Immature natural killer cell (primary cell): ENCODE measurements at regions not wholly inside any gene's neighbourhood (a gene's known extent, or its start where the extent isn't known, plus 50 kb on each side); places are given as distances from the start of the nearest gene placed in this dataset.

Source experiments
- DNase-seq, 3 donors: peaks; one replicate each; pipeline ENCODE4 v3.0.0; 2022; ENCODE audit warnings: mixed read lengths in 1 of 3
- H3K27ac Mint-ChIP-seq, 6 donors: one replicate each; pipeline ENCODE4 v1.8.0; 2020; ENCODE audit warnings: mixed read lengths in 6 of 6, mild to moderate bottlenecking in 5 of 6, inconsistent platforms in 4 of 6, moderate library complexity in 3 of 6
- H3K27me3 Mint-ChIP-seq, 3 donors: one replicate each; pipeline ENCODE4 v1.8.0; 2020 to 2021; ENCODE audit warnings: low read depth in 3 of 3, mild to moderate bottlenecking in 3 of 3, mixed read lengths in 3 of 3, moderate library complexity in 3 of 3, inconsistent platforms in 1 of 3
- H3K36me3 Mint-ChIP-seq, 3 donors: one replicate each; pipeline ENCODE4 v1.8.0; 2020; ENCODE audit warnings: mixed read lengths in 3 of 3, inconsistent platforms in 2 of 3, mild to moderate bottlenecking in 2 of 3
- H3K4me1 Mint-ChIP-seq, 2 donors: one replicate each; pipeline ENCODE4 v1.8.0; 2020; ENCODE audit warnings: inconsistent platforms in 2 of 2, mild to moderate bottlenecking in 2 of 2, mixed read lengths in 2 of 2, moderate library complexity in 1 of 2
- H3K4me3 Mint-ChIP-seq, 5 donors: one replicate each; pipeline ENCODE4 v1.8.0; 2020; ENCODE audit warnings: mild to moderate bottlenecking in 5 of 5, mixed read lengths in 5 of 5, inconsistent platforms in 3 of 5, moderate library complexity in 3 of 5
- H3K9me3 Mint-ChIP-seq, 6 donors: one replicate each; pipeline ENCODE4 v1.8.0; 2020; ENCODE audit warnings: mild to moderate bottlenecking in 6 of 6, mixed read lengths in 6 of 6, inconsistent platforms in 4 of 6, moderate library complexity in 3 of 6

GRCh38 chr5:158644301-158644700 is 455.4 kb downstream of the EBF1 start:
- Mint-ChIP-seq H3K9me3 (peaks cover 0 to 4% (median 0%) of the 10 kb centered on the region in 6 donors), H3K4me1 (no peaks in the 10 kb centered on the region), H3K36me3 (no peaks in the 10 kb centered on the region), H3K27me3 (peaks cover 0 to 4% (median 0%) of the 10 kb centered on the region in 3 donors), H3K27ac (no peak overlapping the region), H3K4me3 (no peak overlapping the region)
- no peak for DNase-seq

- no peak for DNase-seq
- H3K9me3 Mint-ChIP-seq, result peaks cover 0 to 4% (median 0%) of the 10 kb centered on the region in 6 donors
- H3K4me1 Mint-ChIP-seq, result no peaks in the 10 kb centered on the region
- H3K36me3 Mint-ChIP-seq, result no peaks in the 10 kb centered on the region
- H3K27me3 Mint-ChIP-seq, result peaks cover 0 to 4% (median 0%) of the 10 kb centered on the region in 3 donors
- H3K4me3 Mint-ChIP-seq, result no peak overlapping the region
- H3K27ac Mint-ChIP-seq, result no peak overlapping the region
These were observed 455.9 kb downstream of the EBF1 start for GRCh38 chr5:158643840-158644239.

GRCh38 chr5:158642879-158643278 is 456.8 kb downstream of the EBF1 start:
- peaks cover 0 to 3% (median 0%) of the 10 kb centered on the region in 6 donors for H3K9me3 Mint-ChIP-seq
- H3K36me3 Mint-ChIP-seq, result no peaks in the 10 kb centered on the region
- no peak overlapping the region for H3K27ac Mint-ChIP-seq
- peaks cover 0 to 4% (median 0%) of the 10 kb centered on the region in 3 donors for H3K27me3 Mint-ChIP-seq
- H3K4me1 Mint-ChIP-seq, result no peaks in the 10 kb centered on the region
- H3K4me3 Mint-ChIP-seq, result no peak overlapping the region
- no peak for DNase-seq

GRCh38 chr5:158641016-158641415 is 458.7 kb downstream of the EBF1 start:
- Mint-ChIP-seq H3K36me3 (no peaks in the 10 kb centered on the region), H3K27me3 (peaks cover 0 to 4% (median 0%) of the 10 kb centered on the region in 3 donors), H3K27ac (no peak overlapping the region), H3K4me3 (no peak overlapping the region), H3K4me1 (no peaks in the 10 kb centered on the region), H3K9me3 (peaks cover 0 to 1% (median 0%) of the 10 kb centered on the region in 6 donors)
- DNase-seq, result no peak

- H3K9me3 Mint-ChIP-seq, result peaks cover 0 to 1% (median 0%) of the 10 kb centered on the region in 6 donors
- no peak for DNase-seq
- H3K27ac Mint-ChIP-seq, result no peak overlapping the region
- H3K4me1 Mint-ChIP-seq, result no peaks in the 10 kb centered on the region
- no peaks in the 10 kb centered on the region for H3K36me3 Mint-ChIP-seq
- H3K27me3 Mint-ChIP-seq, result peaks cover 0 to 4% (median 0%) of the 10 kb centered on the region in 3 donors
- H3K4me3 Mint-ChIP-seq, result no peak overlapping the region
These were observed 459.1 kb downstream of the EBF1 start for GRCh38 chr5:158640593-158640980.

GRCh38 chr5:158639881-158640592 is 459.7 kb downstream of the EBF1 start:
- H3K27ac Mint-ChIP-seq, result no peak overlapping the region
- H3K27me3 Mint-ChIP-seq, result peaks cover 0 to 4% (median 1%) of the 10 kb centered on the region in 3 donors
- no peak for DNase-seq
- no peak overlapping the region for H3K4me3 Mint-ChIP-seq
- no peaks in the 10 kb centered on the region for H3K36me3 Mint-ChIP-seq
- no peaks in the 10 kb centered on the region for H3K4me1 Mint-ChIP-seq
- H3K9me3 Mint-ChIP-seq, result peaks cover 0 to under 1% (median 0%) of the 10 kb centered on the region in 6 donors

GRCh38 chr5:158638396-158638795 is 461.3 kb downstream of the EBF1 start:
- Mint-ChIP-seq H3K27ac (no peak overlapping the region), H3K4me1 (no peaks in the 10 kb centered on the region), H3K27me3 (peaks cover 1 to 4% (median 2%) of the 10 kb centered on the region in 3 donors), H3K4me3 (no peak overlapping the region), H3K36me3 (no peaks in the 10 kb centered on the region), H3K9me3 (no peaks in the 10 kb centered on the region)
- no peak for DNase-seq

GRCh38 chr5:158637039-158637438 is 462.7 kb downstream of the EBF1 start:
- H3K4me3 Mint-ChIP-seq, result no peak overlapping the region
- H3K4me1 Mint-ChIP-seq, result no peaks in the 10 kb centered on the region
- no peaks in the 10 kb centered on the region for H3K36me3 Mint-ChIP-seq
- DNase-seq, result no peak
- H3K9me3 Mint-ChIP-seq, result no peaks in the 10 kb centered on the region
- no peak overlapping the region for H3K27ac Mint-ChIP-seq
- H3K27me3 Mint-ChIP-seq, result peaks cover 1 to 4% (median 2%) of the 10 kb centered on the region in 3 donors

- DNase-seq, result no peak
- Mint-ChIP-seq H3K4me3 (no peak overlapping the region), H3K36me3 (no peaks in the 10 kb centered on the region), H3K9me3 (peaks cover 0 to 2% (median 0%) of the 10 kb centered on the region in 6 donors), H3K27ac (no peak overlapping the region), H3K27me3 (peaks cover 1 to 4% (median 2%) of the 10 kb centered on the region in 3 donors), H3K4me1 (no peaks in the 10 kb centered on the region)
These were observed 464.2 kb downstream of the EBF1 start for GRCh38 chr5:158635565-158635964.

GRCh38 chr5:158634714-158635113 is 465.0 kb downstream of the EBF1 start:
- Mint-ChIP-seq H3K4me3 (no peak overlapping the region), H3K9me3 (peaks cover 0 to 5% (median under 1%) of the 10 kb centered on the region in 6 donors), H3K27me3 (peaks cover 0 to 2% (median 1%) of the 10 kb centered on the region in 3 donors), H3K36me3 (no peaks in the 10 kb centered on the region), H3K27ac (no peak overlapping the region), H3K4me1 (no peaks in the 10 kb centered on the region)
- DNase-seq, result no peak

- no peak for DNase-seq
- Mint-ChIP-seq H3K27ac (no peak overlapping the region), H3K4me1 (no peaks in the 10 kb centered on the region), H3K9me3 (peaks cover 0 to 7% (median 2%) of the 10 kb centered on the region in 6 donors), H3K4me3 (no peak overlapping the region), H3K27me3 (peaks cover 0 to 5% (median 2%) of the 10 kb centered on the region in 3 donors), H3K36me3 (no peaks in the 10 kb centered on the region)
These were observed 470.0 kb downstream of the EBF1 start for GRCh38 chr5:158629591-158630312.

GRCh38 chr5:158626718-158627117 is 473.0 kb downstream of the EBF1 start:
- H3K27ac Mint-ChIP-seq, result no peak overlapping the region
- peaks cover 0 to 10% (median 2%) of the 10 kb centered on the region in 6 donors for H3K9me3 Mint-ChIP-seq
- no peaks in the 10 kb centered on the region for H3K4me1 Mint-ChIP-seq
- H3K27me3 Mint-ChIP-seq, result peaks cover 0 to 3% (median 2%) of the 10 kb centered on the region in 3 donors
- no peaks in the 10 kb centered on the region for H3K36me3 Mint-ChIP-seq
- DNase-seq, result no peak
- no peak overlapping the region for H3K4me3 Mint-ChIP-seq

GRCh38 chr5:158623971-158624370 is 475.7 kb downstream of the EBF1 start:
- no peak overlapping the region for H3K4me3 Mint-ChIP-seq
- peaks cover 0 to 2% (median 0%) of the 10 kb centered on the region in 3 donors for H3K27me3 Mint-ChIP-seq
- no peaks in the 10 kb centered on the region for H3K36me3 Mint-ChIP-seq
- H3K27ac Mint-ChIP-seq, result no peak overlapping the region
- H3K9me3 Mint-ChIP-seq, result peaks cover 0 to 7% (median 0%) of the 10 kb centered on the region in 6 donors
- H3K4me1 Mint-ChIP-seq, result no peaks in the 10 kb centered on the region
- no peak for DNase-seq

- Mint-ChIP-seq H3K27me3 (no peaks in the 10 kb centered on the region), H3K36me3 (no peaks in the 10 kb centered on the region), H3K4me3 (no peak overlapping the region), H3K9me3 (peaks cover 0 to 2% (median 0%) of the 10 kb centered on the region in 6 donors), H3K27ac (no peak overlapping the region), H3K4me1 (no peaks in the 10 kb centered on the region)
- no peak for DNase-seq
These were observed 478.3 kb downstream of the EBF1 start for GRCh38 chr5:158621391-158621790.
